ENCODE measurements at regions not wholly inside any gene's neighbourhood (a gene's known extent, or its start where the extent isn't known, plus 50 kb on each side); places are given as distances from the start of the nearest gene placed in this dataset.

GRCh38 chr18:14976736-14977430 is 228.9 kb downstream of the ANKRD30B start:
- no peak for TF ChIP-seq CTCF (IDR thresholded peaks at IDR 0.05)

- no peak for TF ChIP-seq CTCF (IDR thresholded peaks at IDR 0.05)
Measured at GRCh38 chr18:14978191-14978590, 230.2 kb downstream of the ANKRD30B start.

- TF ChIP-seq CTCF (IDR thresholded peaks at IDR 0.05), result peak; percentile 71
Measured at GRCh38 chr18:14978962-14979535, 231.1 kb downstream of the ANKRD30B start.

GRCh38 chr18:14979875-14980274 is 231.9 kb downstream of the ANKRD30B start:
- no peak for TF ChIP-seq CTCF (IDR thresholded peaks at IDR 0.05)

- TF ChIP-seq CTCF (IDR thresholded peaks at IDR 0.05), result no peak
Measured at GRCh38 chr18:14997357-14997756, 249.4 kb downstream of the ANKRD30B start.

- no peak for TF ChIP-seq CTCF (IDR thresholded peaks at IDR 0.05)
Measured at GRCh38 chr18:14999085-14999975, 251.4 kb downstream of the ANKRD30B start.

- TF ChIP-seq CTCF (IDR thresholded peaks at IDR 0.05), result no peak
Measured at GRCh38 chr18:15005313-15006130, 257.6 kb downstream of the ANKRD30B start.
